Heart left ventricle (tissue), 16 donors: ENCODE measurements at regions not wholly inside any gene's neighbourhood (a gene's known extent, or its start where the extent isn't known, plus 50 kb on each side); places are given as distances from the start of the nearest gene placed in this dataset.

Experiments
- ATAC-seq, 4 donors: fragments of 200-7000 bp; cut with Tn5 transposase; one replicate each; pipeline ENCODE4 v1.9.1; 2020 to 2022; ENCODE audit warnings: moderate library complexity in 4 of 4, mild to moderate bottlenecking in 3 of 4, moderate number of reproducible peaks in 1 of 4
- DNase-seq, 5 donors: peaks; one replicate each; pipeline ENCODE4 v3.0.0-alpha.2; 2020
- H3K27ac ChIP-seq, 12 donors: fragments of 200-600 bp; sonication (generic) in 4 of 12; one replicate each; pipeline versions ENCODE4 v1.5.0 to v1.8.0; 2016 to 2022; ENCODE audit warnings: mild to moderate bottlenecking in 2 of 12
- H3K27me3 ChIP-seq, 9 donors: fragments of 200-600 bp; sonication (generic) in 2 of 9; one replicate each; pipeline versions ENCODE4 v1.5.1 to v1.8.0; 2016 to 2022; ENCODE audit warnings: mild to moderate bottlenecking in 3 of 9
- H3K36me3 ChIP-seq, 9 donors: fragments of 200-600 bp; sonication (generic) in 2 of 9; one replicate each; pipeline versions ENCODE4 v1.5.0 to v1.8.0; 2018 to 2022; ENCODE audit warnings: mild to moderate bottlenecking in 2 of 9
- H3K4me1 ChIP-seq, 12 donors: fragments of 200-600 bp; sonication (generic) in 4 of 12; one replicate each; pipeline versions ENCODE4 v1.5.0 to v1.8.0; 2016 to 2022; ENCODE audit warnings: mild to moderate bottlenecking in 3 of 12
- H3K4me3 ChIP-seq, 12 donors: fragments of 200-600 bp; sonication (generic) in 4 of 12; one replicate each; pipeline versions ENCODE4 v1.5.0 to v1.8.0; 2017 to 2022; ENCODE audit warnings: mild to moderate bottlenecking in 9 of 12, moderate library complexity in 4 of 12
- H3K9me3 ChIP-seq, 12 donors: fragments of 200-600 bp; sonication (generic) in 4 of 12; one replicate each; pipeline versions ENCODE4 v1.5.0 to v1.8.0; 2016 to 2022; ENCODE audit warnings: mild to moderate bottlenecking in 1 of 12
- CTCF ChIP-seq, 12 donors: fragments of 200-600 bp; sonication (generic) in 4 of 12; IDR thresholded peaks; one replicate each; pipeline versions ENCODE4 v1.5.0 to v1.8.0; 2018 to 2022; ENCODE audit warnings: antibody characterized with exemption in 12 of 12, mild to moderate bottlenecking in 5 of 12
- POLR2A ChIP-seq, 2 donors: fragments of 450-650 bp; IDR thresholded peaks; one replicate each; pipeline ENCODE4 v1.6.1; 2017; ENCODE audit warnings: antibody characterized with exemption in 2 of 2, mild to moderate bottlenecking in 2 of 2, moderate library complexity in 2 of 2
- WGBS, 4 donors: extraction: QIAGEN DNeasy Blood & Tissue Kit in 2 of 4; methylation state at CpG; one replicate each; pipeline versions ENCODE4 v1.1.5 to v1.1.7; 2013 to 2018; 5-methylcytosine and 5-hydroxymethylcytosine counted together
- intact Hi-C, 10 donors: fragments of 100-400 bp; cut with DNase I; formaldehyde crosslinking; loops; one replicate each; pipeline versions ENCODE4 v1.11.1 to v1.14.2; 2022
- donor health status: ischemic (EF 13 %, LVEDD 7.1; RV severe dilation, severe dysfunction).
- donor health status: healthy with polysubstance abuse.
- donor health status: DM: no; HTN: yes; CAD: no.
- donor health status: DM: no; HTN: no; CAD: no.
- donor health status: ischemic (EF 25% LVEDD 6.9; RV normal size, moderate dysfunction).
- donor health status: ischemic (EF 25% LVEDD 5.7; RV mildly dilated, moderate dysfunction).
- donor health status: healthy.
- donor health status: DM: yes; HTN: yes; CAD: no.
- donor health status: ischemic (EF 35%, LVEDD 5.7; RV mildly dilated, moderate dysfunction).
- donor health status: nonischemic (EF 11% LVEDD 7.7; RV severe dilation, severe dysfunction).
- donor health status: DM: yes; HTN: yes; CAD: no.
- donor health status: PGD.
- donor health status: ischemic (EF 29% LVEDD 5.4; RV normal size, mild dysfunction).
- donor health status: nonischemic (EF 23%, LVEDD 6.1; RV moderate dilation, normal function).

- H3K27me3 ChIP-seq = peaks cover 0 to 30% (median 3%) of the 10 kb centered on the region in 9 donors
- WGBS, 4 donors = 76 to 94% (median 85%) methylated on average over 1 of the region's 1 CpG
- TF ChIP-seq CTCF (IDR thresholded peaks at IDR 0.05) (no peak), POLR2A (IDR thresholded peaks at IDR 0.05) (no peak)
- no peak for ATAC-seq
- H3K27ac ChIP-seq = no peak overlapping the region
- DNase-seq = no peak
- H3K4me1 ChIP-seq = peaks cover 0 to 14% (median 0%) of the 10 kb centered on the region in 12 donors
- no peak overlapping the region for H3K4me3 ChIP-seq
- intact Hi-C loops = loop anchor here in 3 of 10 donors (10.0 kb wide), 1 partner anchor 124 kb away; no protein-coding TSS in a partner anchor
- no peaks in the 10 kb centered on the region for H3K9me3 ChIP-seq
- no peaks in the 10 kb centered on the region for H3K36me3 ChIP-seq
Observed at GRCh38 chr2:88868861-88869260, 177.4 kb downstream of the RPIA start.

GRCh38 chr2:88870267-88870839, 178.9 kb downstream of the RPIA start:
- Histone ChIP-seq H3K9me3 (no peaks in the 10 kb centered on the region), H3K36me3 (no peaks in the 10 kb centered on the region), H3K4me3 (no peak overlapping the region), H3K4me1 (peaks cover 0 to 14% (median 0%) of the 10 kb centered on the region in 12 donors), H3K27me3 (peaks cover 0 to 23% (median 3%) of the 10 kb centered on the region in 9 donors), H3K27ac (no peak overlapping the region)
- TF ChIP-seq CTCF (IDR thresholded peaks at IDR 0.05) (no peak), POLR2A (IDR thresholded peaks at IDR 0.05) (no peak)
- 46 to 66% (median 54%) methylated on average over 2 of the region's 2 CpGs for WGBS, 4 donors
- intact Hi-C loops = loop anchor here in 5 of 10 donors (5.0 to 10.0 kb wide), 3 partner anchors 126 to 284 kb away; no protein-coding TSS in a partner anchor
- DNase-seq (no peak), ATAC-seq (no peak)

- DNase-seq = no peak
- TF ChIP-seq CTCF (IDR thresholded peaks at IDR 0.05) (no peak), POLR2A (IDR thresholded peaks at IDR 0.05) (no peak)
- Histone ChIP-seq H3K9me3 (no peaks in the 10 kb centered on the region), H3K27me3 (peaks cover 0 to 22% (median 3%) of the 10 kb centered on the region in 9 donors), H3K27ac (no peak overlapping the region), H3K4me1 (peaks cover 0 to 14% (median 0%) of the 10 kb centered on the region in 12 donors), H3K36me3 (no peaks in the 10 kb centered on the region), H3K4me3 (no peak overlapping the region)
- ATAC-seq = no peak
- intact Hi-C loops = loop anchor here in 5 of 10 donors (5.0 to 10.0 kb wide), 3 partner anchors 127 to 283 kb away; no protein-coding TSS in a partner anchor
- WGBS, 4 donors = 70 to 79% (median 73%) methylated on average over 5 of the region's 5 CpGs
Observed at GRCh38 chr2:88871336-88871735, 179.9 kb downstream of the RPIA start.

GRCh38 chr2:88873620-88874019, 182.1 kb downstream of the RPIA start:
- intact Hi-C loops = loop anchor here in 5 of 10 donors (5.0 to 10.0 kb wide), 3 partner anchors 129 to 281 kb away; no protein-coding TSS in a partner anchor
- DNase-seq = no peak
- Histone ChIP-seq H3K36me3 (no peaks in the 10 kb centered on the region), H3K27me3 (peaks cover 0 to 16% (median 0%) of the 10 kb centered on the region in 9 donors), H3K4me1 (peaks cover 0 to 10% (median 0%) of the 10 kb centered on the region in 12 donors), H3K4me3 (no peak overlapping the region), H3K27ac (no peak overlapping the region), H3K9me3 (no peaks in the 10 kb centered on the region)
- ATAC-seq = no peak
- TF ChIP-seq CTCF (IDR thresholded peaks at IDR 0.05) (no peak), POLR2A (IDR thresholded peaks at IDR 0.05) (no peak)
